ENCODE measurements at regions not wholly inside any gene's neighbourhood (a gene's known extent, or its start where the extent isn't known, plus 50 kb on each side); places are given as distances from the start of the nearest gene placed in this dataset.
"Not testable (repeated sequence)": the region's sequence is repeated elsewhere in the genome, so short reads cannot be mapped to it uniquely, and the experiment has no call there.

DNA sequence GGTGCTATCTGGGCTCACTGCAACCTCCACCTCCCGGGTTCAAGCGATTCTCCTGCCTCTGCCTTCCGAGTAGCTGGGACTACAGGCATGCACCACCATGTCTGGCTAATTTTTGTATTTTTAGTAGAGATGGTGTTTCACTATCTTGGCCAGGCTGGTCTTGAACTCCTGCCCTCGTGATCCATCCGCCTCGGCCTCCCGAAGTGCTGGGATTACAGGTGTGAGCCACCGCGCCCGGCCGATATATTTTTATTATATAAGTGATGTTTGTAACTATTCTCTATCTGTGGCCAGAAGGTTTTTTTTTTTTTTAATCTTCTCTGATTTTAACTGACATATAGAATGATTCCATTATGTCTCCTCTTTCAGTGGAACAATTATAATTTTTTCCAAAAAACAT lies 579.3 kb upstream of the CITED2 start:
- DNase-seq: not testable (repeated sequence)

DNA sequence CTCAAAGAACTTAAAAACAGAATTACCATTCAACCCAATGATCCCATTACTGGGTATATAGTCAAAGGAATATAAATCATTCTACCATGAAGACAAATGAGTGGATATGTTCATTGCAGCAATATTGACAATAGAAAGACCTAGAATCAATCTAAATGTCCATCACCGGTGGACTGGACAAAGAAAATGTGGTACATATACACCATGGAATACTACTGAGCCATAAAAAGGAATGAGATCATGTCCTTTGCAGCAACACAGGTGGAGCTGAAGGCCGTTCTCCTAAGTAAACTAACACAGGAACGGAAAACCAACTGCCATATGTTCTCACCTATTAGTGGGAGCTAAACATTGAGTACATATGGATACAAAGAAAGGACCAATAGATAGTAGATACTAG lies 576.7 kb upstream of the CITED2 start:
- DNase-seq: no peak

DNA sequence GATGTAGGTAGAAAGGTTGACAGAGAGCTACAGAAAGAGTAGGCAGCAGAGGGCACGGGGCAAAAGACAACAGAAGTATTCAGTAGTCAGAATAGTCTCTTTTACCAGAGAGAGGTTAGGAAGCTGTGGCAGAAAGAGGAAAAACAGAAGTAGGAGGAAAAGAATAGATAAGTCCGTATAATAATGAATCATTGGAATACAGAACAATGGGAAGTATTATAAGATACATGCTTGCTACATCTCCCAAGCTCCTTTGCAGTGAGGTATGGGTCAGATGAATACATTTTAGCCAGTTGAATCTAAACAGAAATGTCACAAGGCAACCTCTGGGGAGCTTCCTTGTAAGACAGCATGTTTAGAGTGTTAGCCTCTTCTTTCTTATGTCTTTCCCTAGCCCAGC lies 570.5 kb upstream of the CITED2 start:
- DNase-seq: no peak

DNA sequence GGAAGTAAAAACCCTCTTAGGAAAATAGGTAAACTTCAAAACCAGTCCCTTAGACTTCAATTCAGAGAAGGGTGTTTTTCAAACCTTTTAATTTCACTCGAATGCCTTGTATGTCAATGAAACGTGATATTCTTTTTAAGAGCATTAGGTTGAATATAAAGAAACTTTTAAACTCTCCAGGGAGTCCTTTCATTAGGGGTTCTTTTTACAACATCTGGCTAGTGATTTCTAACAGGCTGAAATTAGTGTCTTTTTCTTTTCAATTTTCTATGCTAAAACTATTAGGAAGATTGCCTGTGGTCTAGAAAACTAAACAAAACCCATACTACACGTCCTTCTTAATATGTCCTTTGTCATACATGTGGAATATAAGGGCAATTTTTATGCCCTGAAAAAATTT lies 569.7 kb upstream of the CITED2 start:
- DNase-seq: no peak

DNA sequence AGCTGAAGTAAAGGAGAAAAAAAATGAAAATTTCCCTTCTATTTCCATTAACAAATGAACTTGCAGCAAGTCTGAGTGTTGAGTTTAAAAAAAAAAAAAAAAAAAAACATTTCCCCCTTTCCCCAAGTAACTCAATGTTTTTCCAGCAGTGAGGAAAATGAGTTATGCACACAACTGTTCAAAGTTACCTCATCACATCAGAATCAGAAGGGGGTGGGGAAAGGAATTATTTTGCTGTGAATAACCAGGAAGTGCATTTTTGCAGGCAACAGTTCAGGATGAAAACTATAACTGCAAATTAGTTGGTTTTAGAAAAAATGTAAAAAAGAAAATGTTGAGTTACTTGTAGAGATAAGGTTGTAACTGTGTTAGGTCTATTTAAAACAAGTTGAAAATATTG lies 568.9 kb upstream of the CITED2 start:
- DNase-seq: no peak

DNA sequence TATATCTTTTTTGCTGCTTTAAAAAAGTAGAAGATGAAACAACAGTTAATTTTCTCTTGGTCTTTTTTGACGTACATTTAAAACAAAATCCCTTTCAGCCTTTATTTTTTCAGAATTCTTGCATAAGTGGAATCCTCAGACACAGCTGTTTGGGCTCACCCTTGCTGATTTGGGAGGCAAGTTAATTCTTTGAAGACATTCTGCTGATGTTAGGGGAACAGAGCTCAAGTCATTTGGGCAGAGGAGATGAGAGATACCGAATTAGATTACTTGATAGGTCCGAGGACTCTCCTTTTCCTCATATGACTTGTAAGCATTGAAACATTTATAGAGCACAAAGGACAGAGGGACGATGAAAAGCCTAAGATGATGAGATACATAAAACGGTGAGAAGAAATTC lies 567.9 kb upstream of the CITED2 start:
- DNase-seq: no peak

DNA sequence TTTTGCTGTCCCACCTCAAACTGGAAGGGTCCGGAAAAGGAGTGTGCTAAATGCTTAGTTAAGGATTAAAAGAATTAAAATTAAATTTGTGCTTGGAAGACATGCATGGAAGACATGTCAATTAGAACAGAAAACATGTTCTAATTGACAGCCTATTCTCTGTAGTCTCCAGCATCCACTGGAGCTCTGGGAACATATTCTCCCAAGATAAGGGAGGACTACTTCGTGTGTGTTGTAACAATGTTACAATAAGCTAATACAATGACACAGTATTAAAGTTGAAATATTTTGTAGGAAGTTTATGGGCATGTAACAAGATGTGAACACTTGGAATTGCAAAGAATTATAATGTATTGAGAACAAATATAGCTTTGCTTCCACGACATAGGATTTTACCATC lies 567.4 kb upstream of the CITED2 start:
- DNase-seq: no peak

DNA sequence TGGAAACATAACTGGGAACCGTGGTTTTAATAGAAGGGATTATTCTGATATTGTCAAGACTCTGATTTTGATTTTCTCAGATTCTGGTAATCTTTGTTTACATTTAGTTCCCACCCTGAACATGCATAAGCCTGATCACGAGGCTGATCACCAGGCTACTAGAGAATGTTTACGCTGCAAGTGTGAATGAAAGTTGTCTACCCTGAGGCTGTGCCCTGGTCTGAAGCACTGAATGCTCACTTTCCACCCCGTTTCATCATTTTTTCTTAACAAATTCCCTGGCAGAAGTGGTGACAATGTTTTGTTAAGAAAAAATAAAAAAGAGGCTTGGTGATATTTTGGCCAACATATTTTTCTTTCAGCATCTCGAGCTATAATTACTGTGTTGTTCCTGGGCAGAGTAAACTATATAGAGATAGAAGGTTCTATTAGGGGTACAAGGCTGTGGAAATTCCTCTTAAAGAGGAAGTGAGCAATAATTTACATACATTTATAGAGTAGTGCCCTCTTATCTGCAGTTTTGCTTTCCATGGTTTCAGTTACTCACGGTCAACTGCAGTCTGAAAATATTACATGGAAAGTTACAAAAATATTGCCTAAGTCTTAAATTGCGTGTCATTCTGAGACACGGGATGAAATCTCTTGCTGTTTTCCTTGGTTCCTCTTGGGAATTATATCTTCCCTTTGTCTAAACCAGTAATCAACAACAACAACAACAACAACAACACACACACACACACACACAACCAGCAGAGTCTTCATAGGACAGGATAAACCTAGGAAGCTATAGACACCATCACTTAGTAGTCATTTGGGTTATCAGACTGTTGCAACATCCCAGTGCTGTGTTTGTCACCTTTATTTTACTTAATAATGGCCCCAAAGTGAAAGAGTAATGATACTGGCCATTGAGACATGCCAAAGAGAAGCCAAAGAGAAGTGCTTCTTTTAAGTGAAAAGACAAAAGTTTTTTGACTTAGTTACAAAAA lies 566.6 kb upstream of the CITED2 start:
- DNase-seq: no peak

DNA sequence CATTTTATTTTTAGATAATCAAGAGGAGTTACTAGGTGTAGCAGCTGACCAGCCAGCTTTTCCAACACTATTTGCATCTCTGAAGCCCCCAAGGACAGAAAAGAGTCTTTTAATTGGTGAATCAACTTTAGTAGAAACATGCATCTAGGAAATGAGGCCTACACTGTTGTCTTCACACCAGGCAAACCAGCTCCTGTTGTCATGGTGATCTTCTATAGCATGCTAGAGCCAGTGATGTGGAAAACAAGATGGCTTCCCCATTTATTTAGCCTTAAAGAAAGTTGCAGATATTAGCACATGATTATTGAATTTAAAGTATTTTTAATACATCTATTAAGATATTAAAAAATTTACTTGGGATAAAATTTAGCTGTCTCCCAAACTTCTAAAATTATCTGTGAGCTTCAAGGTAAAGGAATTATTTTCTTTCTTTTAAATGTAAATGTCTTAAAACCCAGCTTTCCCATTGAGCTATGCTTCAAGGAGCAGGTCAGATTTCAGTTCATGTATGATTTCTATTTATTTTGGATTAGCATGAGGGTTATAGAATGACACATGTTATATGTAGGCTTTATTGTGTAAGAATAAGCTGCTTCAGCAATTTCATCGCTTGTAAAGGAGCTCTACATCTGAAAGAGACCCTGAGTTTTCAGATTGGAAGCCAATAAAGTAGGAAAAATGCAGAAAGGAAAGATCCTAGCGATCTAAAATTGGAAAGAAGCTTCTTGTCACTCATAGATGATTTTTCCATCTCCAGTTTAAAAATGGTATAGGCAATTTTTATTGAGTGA lies 564.9 kb upstream of the CITED2 start:
- no peak for DNase-seq

DNA sequence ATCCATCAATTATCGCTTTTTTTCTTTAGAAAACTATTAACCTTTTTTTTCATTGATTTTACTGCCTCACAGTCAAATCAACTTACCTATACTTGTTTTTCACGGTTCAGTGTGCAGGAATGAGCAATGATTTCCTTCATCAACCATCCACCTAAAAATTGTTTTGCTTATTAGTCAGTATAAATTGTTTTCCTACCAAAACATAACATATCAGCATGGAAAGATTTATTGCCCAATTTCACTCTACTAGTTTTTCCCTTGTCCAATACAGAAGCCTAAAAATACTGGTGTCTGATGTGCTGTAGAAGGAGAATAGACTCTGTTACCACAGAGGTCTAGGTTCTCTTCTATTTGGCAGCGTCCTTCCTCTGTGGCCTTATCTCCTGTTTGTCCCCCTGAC lies 558.2 kb upstream of the CITED2 start:
- no peak for DNase-seq

DNA sequence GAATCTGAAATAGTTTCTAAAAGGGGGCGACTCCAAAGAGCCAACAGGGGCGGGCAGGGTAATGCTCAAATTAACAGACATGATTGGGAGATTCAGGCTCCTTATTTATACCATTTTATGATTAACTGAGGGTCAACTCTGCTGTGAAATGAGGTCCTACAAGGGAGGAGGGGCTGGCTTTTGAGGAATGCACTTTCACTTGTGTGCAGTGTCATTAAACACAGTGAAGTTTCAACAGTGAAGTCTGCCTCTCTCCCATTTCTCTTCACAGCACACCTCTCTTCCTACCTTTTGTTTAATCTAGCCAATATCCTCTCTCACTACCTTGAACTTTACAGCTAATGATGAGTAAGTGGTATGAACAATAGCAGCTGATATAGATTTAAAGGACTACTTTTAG lies 557.3 kb upstream of the CITED2 start:
- DNase-seq: no peak

DNA sequence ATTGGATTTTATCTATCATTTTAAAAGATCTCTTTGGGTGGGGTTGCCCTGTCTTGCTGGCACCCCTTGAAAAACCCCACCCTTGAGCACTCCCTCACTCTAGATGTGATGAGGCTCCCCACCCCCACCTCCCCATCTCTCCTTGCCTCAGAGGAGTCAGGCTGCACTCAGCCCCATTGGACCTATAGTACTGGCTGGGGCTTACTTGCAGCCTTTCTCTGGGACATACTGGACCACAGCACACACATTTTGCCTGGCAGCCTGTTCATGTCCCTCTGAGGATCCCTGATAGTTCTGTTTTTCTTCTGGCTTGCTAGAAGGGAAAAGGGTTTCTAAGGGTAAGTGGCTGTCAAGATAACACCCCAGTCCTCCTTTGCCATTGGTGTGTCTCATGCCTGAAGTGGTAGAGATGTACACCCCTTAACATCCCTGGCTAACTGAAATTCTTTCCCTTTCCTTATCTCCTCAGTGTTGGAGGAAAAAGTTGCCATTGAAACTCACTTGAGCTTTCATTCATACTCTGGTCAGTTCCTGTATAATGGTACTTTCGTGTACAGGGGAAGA lies 553.4 kb upstream of the CITED2 start:
- no peak for DNase-seq

DNA sequence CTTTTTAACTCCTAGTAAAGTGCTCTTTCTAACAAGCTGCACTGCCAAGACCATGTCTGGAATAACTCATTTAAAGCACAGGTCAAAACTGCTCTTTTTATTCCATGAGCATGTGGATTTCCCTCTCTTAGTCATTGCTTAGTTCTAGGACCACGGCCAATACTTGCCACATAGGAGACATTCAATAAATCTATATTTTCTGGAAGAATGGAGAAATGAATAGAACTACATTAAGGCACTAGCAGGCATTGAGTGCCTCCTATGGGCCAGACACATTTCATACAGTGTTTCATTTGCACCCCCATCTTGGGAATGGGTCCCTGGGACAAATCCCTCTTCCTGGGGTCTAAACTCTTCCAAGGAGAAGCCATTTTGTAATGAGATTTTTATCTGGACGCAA lies 552.8 kb upstream of the CITED2 start:
- DNase-seq: no peak

DNA sequence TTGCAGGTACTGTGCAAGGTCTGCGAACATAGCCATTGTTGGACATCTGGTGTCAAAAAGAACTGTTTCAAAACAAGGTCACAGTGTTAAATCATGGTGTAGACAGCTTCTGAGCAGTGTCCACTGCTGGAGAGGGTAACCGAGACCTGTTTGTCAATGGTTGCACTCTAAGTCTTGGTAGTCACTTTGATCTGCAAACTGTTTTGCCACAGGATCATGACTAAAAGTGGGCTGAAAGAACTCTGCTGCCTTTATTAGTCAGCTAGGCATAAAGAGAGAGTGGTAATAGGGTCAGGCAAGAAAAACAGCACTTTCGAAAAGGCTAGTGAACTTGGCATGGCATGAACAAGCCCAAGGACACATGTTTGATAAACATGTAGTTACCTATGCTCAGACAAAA lies 552.3 kb upstream of the CITED2 start:
- DNase-seq: no peak

DNA sequence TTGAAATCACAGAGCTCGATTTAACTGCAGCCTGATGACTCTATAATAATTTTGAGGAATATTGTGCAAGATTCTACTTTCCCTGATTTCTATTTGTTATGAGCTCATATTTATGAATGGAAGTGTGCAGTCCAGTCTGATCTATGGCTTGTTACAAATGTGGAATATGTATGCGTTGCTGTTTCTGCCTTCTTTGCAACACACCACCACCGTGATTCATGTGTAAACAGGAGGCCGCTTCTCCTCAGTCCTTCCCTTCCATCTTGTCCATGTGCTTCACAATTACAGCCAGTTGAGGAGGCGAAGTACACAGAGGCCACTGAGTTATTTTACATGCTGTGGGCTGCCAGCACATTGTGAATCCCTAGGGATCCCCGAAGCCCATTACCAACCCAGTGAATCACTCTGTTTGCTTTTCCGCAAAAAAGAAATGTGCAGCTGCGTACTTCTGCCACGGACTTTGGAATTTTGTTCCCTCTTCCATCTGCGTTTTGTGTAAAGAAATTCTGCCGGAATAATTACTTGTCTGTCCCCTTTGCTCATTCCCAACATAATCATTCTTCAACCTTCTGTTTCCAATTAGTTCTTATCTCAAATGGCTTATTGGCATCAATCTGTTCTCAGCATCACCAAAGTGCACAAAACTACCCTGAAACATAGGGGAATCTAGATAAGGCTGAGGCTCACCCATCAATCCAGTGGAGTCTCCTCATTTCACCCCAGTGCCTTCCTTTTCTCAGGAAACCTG lies 551.6 kb upstream of the CITED2 start:
- DNase-seq: no peak

DNA sequence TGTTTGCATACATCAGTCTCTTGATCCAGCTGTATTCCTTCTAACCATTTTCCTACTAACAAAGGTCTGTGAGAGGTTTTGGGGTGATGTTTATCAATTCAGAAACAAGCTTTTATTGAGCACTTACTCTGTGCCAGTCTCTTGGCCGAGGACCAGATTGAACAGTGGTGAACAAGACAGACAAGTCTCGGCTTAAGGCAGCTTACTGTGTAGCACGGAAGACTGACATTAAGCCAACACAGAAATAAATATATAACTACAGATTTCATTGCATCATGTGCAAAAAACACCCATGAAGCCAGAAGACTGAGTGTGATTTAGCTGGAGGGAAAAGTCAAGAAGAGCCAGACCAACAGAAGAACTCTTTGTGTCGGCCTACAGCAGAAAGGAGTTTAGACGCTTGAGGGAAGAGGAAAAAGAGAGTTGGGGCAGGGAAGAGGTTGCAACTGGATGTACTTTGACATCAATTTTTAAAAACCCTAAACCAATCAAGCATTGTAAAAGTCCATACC lies 549.6 kb upstream of the CITED2 start:
- DNase-seq: no peak

DNA sequence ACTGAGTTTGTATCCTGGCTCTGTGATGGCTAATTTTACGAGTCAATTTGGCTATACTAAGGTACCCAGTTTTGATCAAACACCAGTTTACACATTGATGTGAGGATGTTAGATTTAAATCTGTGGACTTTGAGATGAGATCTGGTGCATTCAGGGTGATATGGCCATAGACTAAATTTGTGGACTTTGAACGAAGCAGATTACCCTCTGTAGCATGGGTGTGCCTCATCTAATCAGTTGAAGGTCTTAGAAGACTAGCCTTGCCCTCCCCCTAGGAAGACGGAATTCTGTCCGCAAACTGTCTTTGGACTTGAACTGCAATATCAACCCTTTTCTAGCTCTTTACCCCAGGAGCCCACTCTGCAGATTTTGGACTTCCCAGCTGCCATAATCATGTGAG lies 547.8 kb upstream of the CITED2 start:
- no peak for DNase-seq

DNA sequence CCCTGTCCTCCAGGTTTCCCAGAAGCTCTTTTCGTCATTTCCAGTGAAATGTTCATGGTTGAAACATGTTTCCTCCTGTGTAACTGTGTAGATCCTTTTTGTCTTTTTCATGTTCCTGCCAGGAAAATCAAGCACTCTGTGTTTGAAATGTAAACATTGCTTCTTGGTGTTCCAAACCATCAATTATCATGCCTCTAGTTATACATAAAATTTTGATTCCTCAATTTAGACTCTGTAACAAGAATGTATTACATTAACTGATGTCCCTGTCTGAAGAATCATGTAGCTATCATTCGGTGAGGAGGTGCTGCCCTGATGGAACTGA lies 546.3 kb upstream of the CITED2 start:
- DNase-seq: no peak

DNA sequence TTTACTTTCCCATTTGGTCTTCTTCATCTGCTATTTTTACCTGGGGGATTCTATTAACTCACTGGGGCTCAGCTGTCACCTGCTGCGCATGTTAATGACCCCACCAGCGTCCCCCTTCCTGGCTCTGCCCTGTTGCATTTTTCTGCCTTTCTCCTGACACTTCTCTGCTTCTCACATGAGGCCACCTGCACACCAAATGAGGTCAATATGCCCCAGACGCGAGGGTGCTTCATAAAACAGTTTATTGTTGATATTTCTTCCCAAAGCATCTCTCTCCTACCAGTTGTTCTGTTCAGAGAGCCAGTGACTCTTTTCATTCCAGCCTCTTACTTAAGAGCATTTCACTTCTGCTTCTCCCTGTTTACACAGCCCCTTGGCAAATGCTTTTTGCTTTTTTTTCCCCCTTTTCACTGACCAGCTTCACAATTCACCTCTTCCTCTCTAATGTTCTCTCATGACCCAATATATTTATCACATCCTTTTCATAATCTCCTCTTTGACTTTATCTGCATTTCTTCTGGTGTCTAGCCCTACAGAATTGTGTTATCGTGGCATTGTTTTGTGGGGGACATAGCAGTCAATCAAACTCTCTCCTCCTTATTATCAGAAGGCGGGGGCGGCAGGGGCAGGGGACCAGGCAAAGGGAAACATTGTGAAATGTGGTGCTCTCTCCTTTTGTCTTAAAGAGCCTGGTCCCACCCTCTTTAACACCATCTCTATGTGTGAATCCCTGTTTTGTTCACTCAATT lies 545.8 kb upstream of the CITED2 start:
- DNase-seq: no peak

DNA sequence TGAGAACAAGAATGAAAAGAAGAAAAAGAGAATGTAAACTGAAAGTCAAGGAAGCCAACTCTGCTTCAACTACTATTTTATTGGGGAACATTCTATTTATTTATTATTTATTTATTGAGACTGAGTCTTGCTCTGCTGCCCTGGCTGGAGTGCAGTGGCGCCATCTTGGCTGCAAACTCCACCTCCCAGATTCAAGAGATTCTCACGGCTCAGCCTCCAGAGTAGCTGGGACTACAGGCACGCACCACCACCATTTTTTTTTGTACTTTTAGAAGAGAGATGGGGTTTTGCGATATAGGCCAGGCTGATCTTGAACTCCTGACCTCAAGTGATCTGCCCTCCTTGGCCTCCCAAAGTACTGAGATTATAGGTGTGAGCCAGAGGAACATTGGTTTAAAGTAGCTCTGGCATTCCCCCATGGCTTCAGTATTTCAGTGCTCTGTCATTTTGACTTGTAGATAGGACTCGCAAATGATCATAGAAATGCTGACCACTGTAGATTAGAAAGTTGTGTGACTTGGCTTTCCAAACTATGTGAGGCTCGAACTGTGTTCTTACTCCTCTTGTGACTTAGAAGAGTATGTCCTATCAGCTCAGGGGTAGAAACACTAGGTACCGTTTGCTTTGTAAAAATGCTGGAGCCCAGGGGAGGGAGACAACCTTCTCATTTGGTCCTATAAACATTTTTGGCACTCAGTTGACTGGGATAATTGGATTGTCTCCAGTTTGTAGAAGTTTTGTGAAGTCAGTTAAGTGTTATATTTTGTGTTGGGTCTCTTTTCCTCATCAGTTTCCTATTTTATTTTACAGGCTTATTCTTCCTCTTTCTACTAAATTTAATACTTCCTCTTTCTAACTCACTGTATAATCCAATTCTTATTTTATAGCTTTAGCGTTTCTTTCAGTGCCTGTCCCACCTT lies 544.9 kb upstream of the CITED2 start:
- DNase-seq: no peak
